Psoas muscle (tissue), 7 donors: ENCODE measurements at regions not wholly inside any gene's neighbourhood (a gene's known extent, or its start where the extent isn't known, plus 50 kb on each side); places are given as distances from the start of the nearest gene placed in this dataset.

ENCODE experiments used
- ATAC-seq, 4 donors: fragments of 200-7000 bp; cut with Tn5 transposase; one replicate each; pipeline ENCODE4 v1.9.1; 2020; ENCODE audit warnings: moderate library complexity in 3 of 4, mild to moderate bottlenecking in 2 of 4
- DNase-seq, 2 donors: peaks; one replicate each; pipeline ENCODE4 v3.0.0-alpha.2; 2020
- H3K27ac ChIP-seq: fragments of 200-600 bp; one replicate; pipeline ENCODE4 v1.8.0; 2022
- H3K27me3 ChIP-seq, 3 donors: fragments of 200-600 bp in 1 of 3; one replicate each; pipeline versions ENCODE4 v1.6.1 to v1.8.0; 2013 to 2022; ENCODE audit warnings: low read length in 2 of 3, mild to moderate bottlenecking in 2 of 3, moderate library complexity in 1 of 3; ENCODE audit not compliant: insufficient read depth in 3 of 3
- H3K36me3 ChIP-seq, 2 donors: fragments of 200-600 bp in 1 of 2; one replicate each; pipeline versions ENCODE4 v1.6.1 to v1.8.0; 2013 to 2022; ENCODE audit warnings: low read depth in 1 of 2, mild to moderate bottlenecking in 1 of 2, moderate library complexity in 1 of 2; ENCODE audit not compliant: insufficient read depth in 1 of 2
- H3K4me1 ChIP-seq: fragments of 200-600 bp; one replicate; pipeline ENCODE4 v1.8.0; 2022
- H3K4me3 ChIP-seq: fragments of 200-600 bp; one replicate; pipeline ENCODE4 v1.8.0; 2022; ENCODE audit warnings: mild to moderate bottlenecking
- H3K9me3 ChIP-seq: fragments of 200-600 bp; one replicate; pipeline ENCODE4 v1.8.0; 2022
- WGBS, 3 donors: extraction: QIAGEN DNeasy Blood & Tissue Kit; methylation state at CpG; one replicate each; pipeline versions ENCODE4 v1.1.6 to v1.1.7; 2013; 5-methylcytosine and 5-hydroxymethylcytosine counted together
- intact Hi-C, 2 donors: fragments of 100-400 bp; cut with DNase I; formaldehyde crosslinking; loops; one replicate each; pipeline versions ENCODE4 v1.11.0 to v1.14.2; 2022
- TF ChIP-seq, protein P1 (sequence below): fragments of 200-600 bp; IDR thresholded peaks from one replicate; pipeline ENCODE4 v1.8.0; 2022; ENCODE audit warnings: antibody characterized with exemption
- donor health status: healthy with polysubstance abuse.
- donor health status: DM: no; HTN: no; CAD: no; lungs with moderate emphysema.
- donor health status: Bipolar disorder and iron deficiency.
- donor health status: healthy.
- donor health status: DM: yes; HTN: yes; CAD: no.
- donor health status: DM: no; HTN: no; CAD: no.
- donor health status: DM: yes; HTN: yes; CAD: no.

DNA sequence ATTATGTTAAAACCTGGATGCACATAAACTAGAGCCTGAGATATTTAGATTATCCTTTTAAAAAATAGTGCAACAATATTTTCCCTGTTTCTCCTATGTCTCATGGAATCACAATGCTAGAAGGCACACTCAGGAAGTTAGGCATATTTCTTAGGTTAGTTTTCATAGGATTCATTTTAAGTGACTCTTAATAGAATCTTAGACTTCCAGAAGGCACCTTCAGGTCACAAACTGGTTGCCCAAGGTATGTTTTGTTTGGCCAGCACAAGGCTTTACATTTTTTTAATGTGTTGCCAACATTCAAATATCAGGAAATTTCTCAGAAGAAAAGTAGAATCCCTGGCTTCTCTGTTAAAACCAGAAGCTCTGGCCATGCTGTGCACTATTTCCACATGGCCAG lies 129.3 kb downstream of the LNPK start:
- Histone ChIP-seq H3K36me3 (no peaks in the 10 kb centered on the region), H3K27ac (no peak overlapping the region), H3K4me1 (peaks cover 19% of the 10 kb centered on the region), H3K27me3 (no peaks in the 10 kb centered on the region), H3K4me3 (no peak overlapping the region), H3K9me3 (no peaks in the 10 kb centered on the region)
- intact Hi-C loops = no loop called here
- no peak for DNase-seq
- ATAC-seq = no peak
- TF ChIP-seq, protein P1, sequence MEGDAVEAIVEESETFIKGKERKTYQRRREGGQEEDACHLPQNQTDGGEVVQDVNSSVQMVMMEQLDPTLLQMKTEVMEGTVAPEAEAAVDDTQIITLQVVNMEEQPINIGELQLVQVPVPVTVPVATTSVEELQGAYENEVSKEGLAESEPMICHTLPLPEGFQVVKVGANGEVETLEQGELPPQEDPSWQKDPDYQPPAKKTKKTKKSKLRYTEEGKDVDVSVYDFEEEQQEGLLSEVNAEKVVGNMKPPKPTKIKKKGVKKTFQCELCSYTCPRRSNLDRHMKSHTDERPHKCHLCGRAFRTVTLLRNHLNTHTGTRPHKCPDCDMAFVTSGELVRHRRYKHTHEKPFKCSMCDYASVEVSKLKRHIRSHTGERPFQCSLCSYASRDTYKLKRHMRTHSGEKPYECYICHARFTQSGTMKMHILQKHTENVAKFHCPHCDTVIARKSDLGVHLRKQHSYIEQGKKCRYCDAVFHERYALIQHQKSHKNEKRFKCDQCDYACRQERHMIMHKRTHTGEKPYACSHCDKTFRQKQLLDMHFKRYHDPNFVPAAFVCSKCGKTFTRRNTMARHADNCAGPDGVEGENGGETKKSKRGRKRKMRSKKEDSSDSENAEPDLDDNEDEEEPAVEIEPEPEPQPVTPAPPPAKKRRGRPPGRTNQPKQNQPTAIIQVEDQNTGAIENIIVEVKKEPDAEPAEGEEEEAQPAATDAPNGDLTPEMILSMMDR = no peak

DNA sequence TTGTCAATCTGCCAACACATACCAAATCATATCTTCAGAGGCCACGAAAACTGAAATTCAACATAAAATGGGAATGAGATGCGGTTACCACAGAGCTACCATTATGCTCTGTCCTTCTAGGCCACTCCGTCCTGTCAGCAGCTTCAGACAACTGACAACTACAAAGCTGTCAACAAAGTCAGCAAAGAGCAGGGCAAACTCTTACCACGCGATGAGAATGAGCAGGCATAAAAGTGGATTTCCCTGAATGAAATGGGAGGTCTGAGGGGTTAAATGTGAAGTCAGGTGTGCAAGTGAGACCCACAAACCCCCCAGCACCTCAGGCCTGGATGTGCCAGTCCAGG lies 130.1 kb downstream of the LNPK start:
- 50 to 69% (median 67%) methylated on average over 5 of the region's 5 CpGs for WGBS, 3 donors
- intact Hi-C loops = no loop called here
- H3K27me3 ChIP-seq = no peaks in the 10 kb centered on the region
- H3K27ac ChIP-seq = no peak overlapping the region
- DNase-seq (no peak), ATAC-seq (peak in 1 of 4 donors; percentile 73)
- H3K36me3 ChIP-seq = no peaks in the 10 kb centered on the region
- no peak overlapping the region for H3K4me3 ChIP-seq
- TF ChIP-seq, protein P1 = no peak
- no peaks in the 10 kb centered on the region for H3K9me3 ChIP-seq
- H3K4me1 ChIP-seq = peaks cover 19% of the 10 kb centered on the region

DNA sequence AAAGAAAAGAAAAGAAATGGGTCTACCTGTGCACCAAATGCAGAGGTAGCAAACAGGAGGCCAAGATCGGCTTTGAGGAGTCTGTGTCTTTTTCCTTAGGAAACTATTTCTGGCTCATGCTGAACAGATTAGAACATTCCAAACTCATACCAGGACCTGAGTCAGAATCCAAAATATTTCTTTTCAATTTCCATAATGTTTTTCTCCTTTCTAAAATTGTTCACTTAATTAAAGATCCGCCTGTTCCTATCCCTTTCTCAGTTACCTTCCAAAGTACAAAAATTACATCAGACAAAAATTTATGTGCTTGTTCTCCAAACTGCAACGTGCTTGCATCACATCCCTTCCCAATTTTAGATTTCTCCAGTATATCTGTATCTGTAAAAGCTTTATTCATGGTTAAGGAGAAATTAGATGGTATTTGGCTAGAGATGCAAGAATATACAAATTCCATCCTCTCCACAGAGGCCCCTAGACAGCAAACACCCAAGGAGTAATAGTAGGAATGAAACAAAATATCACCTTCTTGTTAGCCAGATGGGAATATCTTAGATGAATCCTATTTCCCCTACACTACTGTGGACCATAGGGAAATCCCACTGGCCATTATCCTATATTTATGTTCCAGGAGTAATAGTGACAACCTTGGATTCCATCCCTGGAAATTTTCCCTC lies 130.6 kb downstream of the LNPK start:
- Histone ChIP-seq H3K27me3 (no peaks in the 10 kb centered on the region), H3K36me3 (no peaks in the 10 kb centered on the region), H3K4me1 (peaks cover 19% of the 10 kb centered on the region), H3K4me3 (no peak overlapping the region), H3K27ac (no peak overlapping the region), H3K9me3 (no peaks in the 10 kb centered on the region)
- ATAC-seq (peak in 1 of 4 donors; percentile 12), DNase-seq (no peak)
- intact Hi-C loops = no loop called here
- TF ChIP-seq, protein P1 = no peak
- 41 to 63% (median 62%) methylated on average over 3 of the region's 3 CpGs for WGBS, 3 donors

DNA sequence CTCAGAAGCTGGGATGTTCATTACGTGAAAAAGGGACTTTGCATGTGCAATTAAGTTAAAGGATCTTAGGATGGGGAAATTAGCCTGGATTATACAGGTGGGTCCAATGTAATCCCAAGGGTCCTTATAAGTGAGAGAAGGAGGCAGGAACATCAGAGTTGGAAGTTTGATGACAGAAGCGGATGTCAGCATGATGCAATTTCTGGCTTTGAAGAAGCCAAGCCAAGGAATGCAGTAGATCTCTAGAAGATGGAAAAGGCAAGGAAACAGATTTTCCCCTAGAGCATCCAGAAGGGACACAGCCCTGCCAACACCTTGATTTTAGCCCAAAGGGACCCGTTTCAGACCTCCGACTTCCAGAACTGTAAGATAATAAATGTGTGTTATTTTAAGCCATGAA lies 136.4 kb downstream of the LNPK start:
- 72 to 89% (median 82%) methylated on average over 4 of the region's 4 CpGs for whole genome bisulfite sequencing, 3 donors
- no peak for ATAC-seq
- TF ChIP-seq, protein P1 = no peak

DNA sequence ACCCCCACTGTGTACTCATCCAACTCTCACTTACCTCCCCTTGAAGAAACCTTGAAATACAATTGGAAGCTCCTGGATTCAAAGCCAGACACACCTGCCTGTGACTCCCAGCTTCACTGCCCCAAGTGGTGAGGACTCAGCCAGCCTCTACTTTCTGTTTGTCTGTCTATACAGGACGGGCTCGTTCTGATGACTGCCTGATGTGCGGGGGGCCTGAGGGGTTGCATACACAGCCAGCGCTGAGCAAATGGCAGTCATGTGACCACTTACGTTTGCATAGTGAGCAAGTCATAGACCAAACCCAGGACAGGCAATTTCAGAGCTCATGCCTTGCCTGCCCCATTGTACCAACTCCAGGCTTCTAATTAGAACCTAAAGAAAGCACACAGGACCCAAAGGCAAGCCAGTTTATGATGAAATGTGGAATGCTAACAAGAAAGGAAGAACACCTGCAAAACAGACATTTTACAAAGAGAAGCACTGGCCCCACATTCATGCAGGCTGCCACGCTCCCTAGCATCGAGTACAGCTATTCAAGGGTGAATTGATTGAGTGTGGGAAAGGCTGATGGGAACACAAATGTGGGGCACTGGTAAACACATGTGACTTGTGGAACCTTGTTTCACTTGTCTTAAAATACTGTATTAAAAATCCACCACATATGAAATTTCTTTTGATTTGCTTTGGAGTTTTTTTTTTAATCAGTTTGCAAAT lies 137.8 kb downstream of the LNPK start:
- no peak for DNase-seq
- H3K36me3 ChIP-seq = no peaks in the 10 kb centered on the region
- H3K27me3 ChIP-seq = no peaks in the 10 kb centered on the region
- H3K4me1 ChIP-seq = no peaks in the 10 kb centered on the region
- WGBS, 3 donors = 76 to 78% (median 77%) methylated on average over 7 of the region's 7 CpGs
- H3K4me3 ChIP-seq = no peak overlapping the region
- no peak overlapping the region for H3K27ac ChIP-seq
- intact Hi-C loops = no loop called here
- H3K9me3 ChIP-seq = no peaks in the 10 kb centered on the region
- TF ChIP-seq, protein P1 = no peak
- ATAC-seq = no peak

More for the DNA sequence above, 136.4 kb downstream of the LNPK start:
- intact Hi-C loops = no loop called here
- DNase-seq = no peak
- no peaks in the 10 kb centered on the region for H3K4me1 ChIP-seq
- H3K36me3 ChIP-seq = no peaks in the 10 kb centered on the region
- no peak overlapping the region for H3K27ac ChIP-seq
- H3K4me3 ChIP-seq = no peak overlapping the region
- no peaks in the 10 kb centered on the region for H3K9me3 ChIP-seq
- no peaks in the 10 kb centered on the region for H3K27me3 ChIP-seq
